Right cardiac atrium (tissue), 5 donors: ENCODE measurements at regions not wholly inside any gene's neighbourhood (a gene's known extent, or its start where the extent isn't known, plus 50 kb on each side); places are given as distances from the start of the nearest gene placed in this dataset.
"Not testable (repeated sequence)": the region's sequence is repeated elsewhere in the genome, so short reads cannot be mapped to it uniquely, and the experiment has no call there.

Experiments used
- ATAC-seq, 2 donors: fragments of 200-7000 bp; cut with Tn5 transposase; one replicate each; pipeline versions ENCODE4 v1.8.0 to v1.9.1; 2020; ENCODE audit warnings: moderate library complexity in 2 of 2, mild to moderate bottlenecking in 1 of 2
- DNase-seq, 3 donors: peaks; one replicate each; pipeline ENCODE4 v3.0.0-alpha.2; 2020
- H3K27ac ChIP-seq: one replicate; pipeline ENCODE4 v1.5.1; 2013; ENCODE audit warnings: mild to moderate bottlenecking, low read length, control low read depth, moderate library complexity
- H3K27me3 ChIP-seq: one replicate; pipeline ENCODE4 v1.6.1; 2013; ENCODE audit not compliant: control insufficient read depth, insufficient read depth
- H3K4me1 ChIP-seq: one replicate; pipeline ENCODE4 v1.6.1; 2013; ENCODE audit warnings: low read length; ENCODE audit not compliant: control insufficient read depth, insufficient read depth
- H3K4me3 ChIP-seq: one replicate; pipeline ENCODE4 v1.5.1; 2013; ENCODE audit warnings: low read length, control low read depth
- H3K9me3 ChIP-seq: one replicate; pipeline ENCODE4 v1.6.1; 2013; ENCODE audit warnings: low read length; ENCODE audit not compliant: control insufficient read depth
- WGBS: extraction: QIAGEN DNeasy Blood & Tissue Kit; methylation state at CpG from one replicate; pipeline ENCODE4 v1.1.7; 2013; 5-methylcytosine and 5-hydroxymethylcytosine counted together
- intact Hi-C, 4 donors: fragments of 100-400 bp; cut with DNase I; formaldehyde crosslinking; loops; one replicate each; pipeline versions ENCODE4 v1.11.0 to v1.14.0; 2022 to 2023
- donor health status: healthy with polysubstance abuse.
- donor health status: DM: no; HTN: yes; CAD: no.
- donor health status: DM: no; HTN: no; CAD: no.
- donor health status: DM: no; HTN: yes; CAD: no; lungs with severe emphysema.
- donor health status: DM: yes; HTN: yes; CAD: no.

DNA sequence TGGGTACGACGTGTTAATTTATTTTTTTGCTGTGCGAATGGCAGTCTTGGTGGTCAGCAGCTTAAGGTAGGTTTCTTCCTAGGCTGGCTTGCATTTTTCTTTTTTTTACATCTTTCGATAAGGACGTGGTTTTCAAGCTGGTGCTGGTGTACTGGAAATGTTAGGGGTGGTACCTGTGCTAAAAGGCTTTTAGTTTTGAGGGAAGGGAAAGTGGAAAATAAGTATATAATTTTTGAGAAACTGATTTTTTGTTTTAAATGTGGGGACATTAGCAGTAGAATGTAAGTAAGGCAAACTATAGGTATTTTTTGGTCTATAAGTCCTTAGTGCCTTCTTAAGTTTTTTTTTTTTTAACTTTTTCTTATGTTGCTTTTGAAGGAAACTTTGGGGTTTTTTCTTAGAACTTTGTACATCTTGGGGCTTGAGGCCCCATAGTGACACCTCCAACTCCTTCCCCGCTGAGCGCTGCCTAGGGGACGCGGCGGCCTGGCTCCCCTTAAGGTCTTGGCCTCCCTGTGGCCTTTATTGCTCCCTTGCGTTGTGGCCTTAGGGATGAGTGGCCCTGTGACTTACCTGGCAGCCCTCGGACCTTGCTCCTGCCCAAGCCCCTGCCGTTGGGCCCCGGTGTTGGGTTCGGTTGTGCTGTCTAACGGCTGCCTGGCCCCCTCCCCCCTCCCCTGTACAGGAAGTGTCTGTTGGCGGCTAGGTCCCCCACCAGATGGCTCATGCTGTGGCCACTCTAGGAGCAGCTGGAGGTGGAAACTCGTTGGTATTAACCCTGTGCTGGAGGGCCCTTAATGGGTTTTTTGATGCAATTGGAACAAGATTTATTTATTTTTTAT, 88.0 kb upstream of the RPRML start:
- Histone ChIP-seq H3K27ac (peak overlapping the region; percentile 98), H3K4me3 (peak overlapping the region; percentile 83), H3K27me3 (no peaks in the 10 kb centered on the region), H3K9me3 (no peaks in the 10 kb centered on the region), H3K4me1 (no peaks in the 10 kb centered on the region)
- intact Hi-C loops = no loop called here
- DNase-seq = peak; percentile 86 to 92 (median 89)
- peak; percentile 94 to 95 for ATAC-seq
- WGBS = 3% methylated on average over 18 of the region's 18 CpGs

DNA sequence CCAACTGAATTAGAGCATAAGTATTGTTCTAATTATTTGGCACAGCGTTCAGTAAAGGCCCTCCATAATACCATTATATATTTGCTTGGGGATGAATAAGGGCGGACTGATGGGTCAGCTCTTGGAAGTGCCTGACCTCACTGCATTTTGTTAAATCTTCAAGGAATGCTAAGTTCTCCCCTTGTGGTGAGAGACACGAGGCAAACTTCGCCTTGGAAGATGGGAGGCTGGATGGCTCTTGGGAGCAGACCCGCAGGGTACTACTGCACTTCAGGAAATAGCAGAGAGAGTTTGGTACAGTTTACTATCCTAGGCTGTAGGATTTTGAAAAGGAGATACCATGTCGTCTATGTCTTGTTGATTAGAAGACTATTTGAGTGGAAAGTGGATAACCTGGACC, 87.0 kb upstream of the RPRML start:
- no peaks in the 10 kb centered on the region for H3K4me1 ChIP-seq
- DNase-seq (no peak), ATAC-seq (no peak)
- H3K27me3 ChIP-seq = no peaks in the 10 kb centered on the region
- H3K27ac ChIP-seq = peak overlapping the region; percentile 45
- intact Hi-C loops = no loop called here
- no peak overlapping the region for H3K4me3 ChIP-seq
- H3K9me3 ChIP-seq = no peaks in the 10 kb centered on the region
- WGBS = 61% methylated on average over 6 of the region's 6 CpGs

- H3K27ac ChIP-seq = no peak overlapping the region
- whole genome bisulfite sequencing = 98% methylated on average over 5 of the region's 5 CpGs
- no peaks in the 10 kb centered on the region for H3K9me3 ChIP-seq
- ATAC-seq (no peak), DNase-seq (no peak)
- H3K27me3 ChIP-seq = no peaks in the 10 kb centered on the region
- intact Hi-C loops = no loop called here
- H3K4me3 ChIP-seq = no peak overlapping the region
- no peaks in the 10 kb centered on the region for H3K4me1 ChIP-seq
These were observed 85.6 kb upstream of the RPRML start for GRCh38 chr17:47064684-47065083.

DNA sequence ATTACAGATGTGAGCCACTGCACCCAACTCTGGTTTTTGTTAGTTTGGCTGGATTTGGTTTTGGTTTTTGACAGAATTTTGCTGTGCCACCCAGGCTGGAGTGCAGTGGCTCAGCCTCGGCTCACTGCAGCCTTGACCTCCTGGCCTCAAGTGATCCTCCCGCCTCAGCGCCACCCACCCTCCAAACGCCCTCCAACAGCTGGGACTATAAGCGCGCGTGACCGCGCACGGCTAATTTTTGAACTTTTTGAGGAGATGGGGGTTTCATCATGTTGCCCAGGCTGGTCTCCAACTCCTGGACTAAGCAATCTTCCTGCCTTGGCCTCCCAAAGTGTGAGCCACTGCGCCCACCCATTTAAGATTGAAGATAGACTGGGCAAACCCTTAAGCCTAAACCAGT, 84.4 kb upstream of the RPRML start:
- Histone ChIP-seq H3K27ac (no peak overlapping the region), H3K4me1 (no peaks in the 10 kb centered on the region), H3K27me3 (no peaks in the 10 kb centered on the region), H3K4me3 (no peak overlapping the region), H3K9me3 (no peaks in the 10 kb centered on the region)
- intact Hi-C loops = no loop called here
- 96% methylated on average over 11 of the region's 11 CpGs for WGBS
- DNase-seq (no peak), ATAC-seq (no peak)

- H3K27me3 ChIP-seq, H3K27ac ChIP-seq, H3K9me3 ChIP-seq, ATAC-seq, intact Hi-C loops, DNase-seq, H3K4me1 ChIP-seq, H3K4me3 ChIP-seq: not testable (repeated sequence)
- 79% methylated on average over 5 of the region's 5 CpGs for WGBS
These were observed 83.8 kb upstream of the RPRML start for GRCh38 chr17:47062851-47063250.

GRCh38 chr17:47060005-47060404, 81.0 kb upstream of the RPRML start:
- intact Hi-C loops, H3K27ac ChIP-seq, H3K4me3 ChIP-seq, H3K4me1 ChIP-seq, H3K9me3 ChIP-seq, H3K27me3 ChIP-seq: not testable (repeated sequence)
- ATAC-seq (peak; percentile 76 to 80), DNase-seq (peak; percentile 66 to 89 (median 82))
- 69% methylated on average over 10 of the region's 10 CpGs for WGBS

DNA sequence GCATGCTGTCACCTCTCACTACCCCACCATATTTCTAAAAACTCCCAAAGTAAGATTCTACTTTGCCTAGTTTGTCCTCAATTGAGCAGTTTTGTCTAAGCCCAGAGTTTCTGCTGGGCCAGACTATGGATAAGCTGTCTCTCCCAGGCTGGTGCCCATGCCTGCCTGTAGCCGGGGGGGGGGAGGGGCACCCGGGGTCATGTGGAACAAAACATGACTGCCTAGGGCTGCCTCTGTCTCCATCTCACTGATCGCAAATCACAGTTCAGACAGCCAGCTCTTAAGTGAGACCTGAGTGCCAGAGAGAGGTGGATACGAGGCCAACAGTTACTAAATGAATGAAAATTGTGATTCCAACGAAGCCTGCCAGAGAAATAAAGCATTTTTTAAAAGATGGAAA, 78.8 kb upstream of the RPRML start:
- H3K4me1 ChIP-seq = no peaks in the 10 kb centered on the region
- ATAC-seq (peak; percentile 78 to 82), DNase-seq (peak in 2 of 3 donors; percentile 76 to 84)
- no peaks in the 10 kb centered on the region for H3K27me3 ChIP-seq
- no peak overlapping the region for H3K4me3 ChIP-seq
- intact Hi-C loops = no loop called here
- 62% methylated on average over 5 of the region's 5 CpGs for WGBS
- H3K9me3 ChIP-seq = no peaks in the 10 kb centered on the region
- no peak overlapping the region for H3K27ac ChIP-seq

DNA sequence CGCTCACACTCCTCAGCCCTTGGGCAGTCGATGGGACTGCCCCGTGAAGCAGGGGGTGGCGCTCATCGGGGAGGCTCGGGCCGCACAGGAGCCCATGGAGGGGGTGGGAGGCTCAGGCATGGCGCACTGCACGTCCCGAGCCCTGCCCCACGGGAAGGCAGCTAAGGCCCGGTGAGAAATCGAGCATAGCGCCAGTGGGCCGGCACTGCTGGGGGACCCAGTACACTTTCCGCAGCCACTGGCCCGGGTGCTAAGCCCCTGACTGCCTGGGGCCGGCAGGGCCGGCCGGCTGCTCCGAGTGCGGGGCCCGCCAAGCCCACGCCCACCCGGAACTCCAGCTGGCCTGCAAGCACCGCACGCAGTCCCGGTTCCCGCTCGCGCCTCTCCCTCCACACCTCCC, 78.2 kb upstream of the RPRML start:
- WGBS = 97% methylated on average over 31 of the region's 31 CpGs
- intact Hi-C loops, H3K4me1 ChIP-seq, H3K27me3 ChIP-seq, H3K4me3 ChIP-seq, ATAC-seq, H3K27ac ChIP-seq, H3K9me3 ChIP-seq: not testable (repeated sequence)
- DNase-seq = peak in 1 of 3 donors; percentile 53

DNA sequence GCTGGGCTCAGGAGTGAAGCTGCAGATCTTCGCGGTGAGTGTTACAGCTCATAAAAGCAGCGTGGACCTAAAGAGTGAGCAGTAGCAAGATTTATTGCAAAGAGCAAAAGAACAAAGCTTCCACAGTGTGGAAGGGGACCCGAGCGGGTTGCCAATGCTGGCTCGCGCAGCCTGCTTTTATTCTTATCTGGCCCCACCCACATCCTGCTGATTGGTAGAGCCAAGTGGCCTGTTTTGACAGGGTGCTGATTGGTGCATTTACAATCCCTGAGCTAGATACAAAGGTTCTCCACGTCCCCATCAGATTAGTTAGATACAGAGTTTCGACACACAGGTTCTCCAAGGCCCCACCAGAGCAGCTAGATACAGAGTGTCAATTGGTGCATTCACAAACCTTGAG, 77.6 kb upstream of the RPRML start:
- H3K27me3 ChIP-seq, H3K27ac ChIP-seq, intact Hi-C loops, H3K4me3 ChIP-seq, H3K4me1 ChIP-seq, ATAC-seq, H3K9me3 ChIP-seq, DNase-seq: not testable (repeated sequence)
- WGBS = 85% methylated on average over 7 of the region's 9 CpGs
